ENCODE measurements at regions not wholly inside any gene's neighbourhood (a gene's known extent, or its start where the extent isn't known, plus 50 kb on each side); places are given as distances from the start of the nearest gene placed in this dataset.
A peak's percentile ranks its signal among the peaks of the same experiment; 100 is the strongest.

DNA sequence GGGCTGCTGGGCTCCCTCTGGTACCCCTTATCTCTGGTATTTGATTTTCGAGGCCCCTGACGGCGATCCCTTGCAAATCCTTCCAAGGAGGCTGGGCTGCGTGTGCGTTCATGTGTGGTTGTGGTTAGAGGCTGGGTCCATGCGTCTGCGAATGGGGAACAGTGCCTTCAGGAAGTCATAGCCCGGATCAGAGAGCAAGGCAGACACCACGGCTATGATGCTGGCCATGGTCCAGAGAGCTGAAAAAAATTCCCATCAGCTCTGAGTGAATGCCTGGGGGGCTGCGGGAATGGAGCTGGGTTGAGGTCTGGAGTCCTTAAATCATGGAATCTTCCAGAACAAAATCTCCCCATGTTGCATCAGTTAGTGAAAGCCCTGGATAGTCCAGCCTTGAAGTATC lies 145.5 kb downstream of the ACKR3 start:
- no peak overlapping the region for H3K27ac ChIP-seq (ENCODE audit: low read length)
- H3K4me2 ChIP-seq (ENCODE audit: low read length): no peak overlapping the region
- no peak for TF ChIP-seq RAD21 (conservative IDR thresholded peaks at IDR 0.05)
- TF ChIP-seq, protein P1, sequence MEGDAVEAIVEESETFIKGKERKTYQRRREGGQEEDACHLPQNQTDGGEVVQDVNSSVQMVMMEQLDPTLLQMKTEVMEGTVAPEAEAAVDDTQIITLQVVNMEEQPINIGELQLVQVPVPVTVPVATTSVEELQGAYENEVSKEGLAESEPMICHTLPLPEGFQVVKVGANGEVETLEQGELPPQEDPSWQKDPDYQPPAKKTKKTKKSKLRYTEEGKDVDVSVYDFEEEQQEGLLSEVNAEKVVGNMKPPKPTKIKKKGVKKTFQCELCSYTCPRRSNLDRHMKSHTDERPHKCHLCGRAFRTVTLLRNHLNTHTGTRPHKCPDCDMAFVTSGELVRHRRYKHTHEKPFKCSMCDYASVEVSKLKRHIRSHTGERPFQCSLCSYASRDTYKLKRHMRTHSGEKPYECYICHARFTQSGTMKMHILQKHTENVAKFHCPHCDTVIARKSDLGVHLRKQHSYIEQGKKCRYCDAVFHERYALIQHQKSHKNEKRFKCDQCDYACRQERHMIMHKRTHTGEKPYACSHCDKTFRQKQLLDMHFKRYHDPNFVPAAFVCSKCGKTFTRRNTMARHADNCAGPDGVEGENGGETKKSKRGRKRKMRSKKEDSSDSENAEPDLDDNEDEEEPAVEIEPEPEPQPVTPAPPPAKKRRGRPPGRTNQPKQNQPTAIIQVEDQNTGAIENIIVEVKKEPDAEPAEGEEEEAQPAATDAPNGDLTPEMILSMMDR (IDR thresholded peaks at IDR 0.05; ENCODE audit: poor library complexity, severe bottlenecking): no peak
- TF ChIP-seq, protein P2, sequence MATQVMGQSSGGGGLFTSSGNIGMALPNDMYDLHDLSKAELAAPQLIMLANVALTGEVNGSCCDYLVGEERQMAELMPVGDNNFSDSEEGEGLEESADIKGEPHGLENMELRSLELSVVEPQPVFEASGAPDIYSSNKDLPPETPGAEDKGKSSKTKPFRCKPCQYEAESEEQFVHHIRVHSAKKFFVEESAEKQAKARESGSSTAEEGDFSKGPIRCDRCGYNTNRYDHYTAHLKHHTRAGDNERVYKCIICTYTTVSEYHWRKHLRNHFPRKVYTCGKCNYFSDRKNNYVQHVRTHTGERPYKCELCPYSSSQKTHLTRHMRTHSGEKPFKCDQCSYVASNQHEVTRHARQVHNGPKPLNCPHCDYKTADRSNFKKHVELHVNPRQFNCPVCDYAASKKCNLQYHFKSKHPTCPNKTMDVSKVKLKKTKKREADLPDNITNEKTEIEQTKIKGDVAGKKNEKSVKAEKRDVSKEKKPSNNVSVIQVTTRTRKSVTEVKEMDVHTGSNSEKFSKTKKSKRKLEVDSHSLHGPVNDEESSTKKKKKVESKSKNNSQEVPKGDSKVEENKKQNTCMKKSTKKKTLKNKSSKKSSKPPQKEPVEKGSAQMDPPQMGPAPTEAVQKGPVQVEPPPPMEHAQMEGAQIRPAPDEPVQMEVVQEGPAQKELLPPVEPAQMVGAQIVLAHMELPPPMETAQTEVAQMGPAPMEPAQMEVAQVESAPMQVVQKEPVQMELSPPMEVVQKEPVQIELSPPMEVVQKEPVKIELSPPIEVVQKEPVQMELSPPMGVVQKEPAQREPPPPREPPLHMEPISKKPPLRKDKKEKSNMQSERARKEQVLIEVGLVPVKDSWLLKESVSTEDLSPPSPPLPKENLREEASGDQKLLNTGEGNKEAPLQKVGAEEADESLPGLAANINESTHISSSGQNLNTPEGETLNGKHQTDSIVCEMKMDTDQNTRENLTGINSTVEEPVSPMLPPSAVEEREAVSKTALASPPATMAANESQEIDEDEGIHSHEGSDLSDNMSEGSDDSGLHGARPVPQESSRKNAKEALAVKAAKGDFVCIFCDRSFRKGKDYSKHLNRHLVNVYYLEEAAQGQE (IDR thresholded peaks at IDR 0.05; ENCODE audit: borderline replicate concordance): no peak
- TF ChIP-seq SMC3 (conservative IDR thresholded peaks at IDR 0.05; ENCODE audit: poor library complexity): no peak
- TF ChIP-seq MXI1 (conservative IDR thresholded peaks at IDR 0.05; ENCODE audit: poor library complexity, severe bottlenecking): no peak
- no peak for TF ChIP-seq EZH2 (IDR thresholded peaks at IDR 0.05; ENCODE audit: borderline replicate concordance, insufficient read depth, low read length, poor library complexity, severe bottlenecking)
- TF ChIP-seq TAF1 (IDR thresholded peaks at IDR 0.05; ENCODE audit: low read depth): no peak
- no peak for TF ChIP-seq POLR2AphosphoS5 (IDR thresholded peaks at IDR 0.05)
- no peak overlapping the region for H3K9ac ChIP-seq (ENCODE audit: low read length)
- no peak overlapping the region for H3K4me3 ChIP-seq (ENCODE audit: low read length)
- no peaks in the 10 kb centered on the region for H3K79me2 ChIP-seq (replicated peaks; ENCODE audit: insufficient read depth, low read length)
- no peaks in the 10 kb centered on the region for H3K36me3 ChIP-seq (ENCODE audit: insufficient read depth, low read length)
- no peaks in the 10 kb centered on the region for H3K9me2 ChIP-seq (ENCODE audit: insufficient read depth, low read length)
- H3F3A ChIP-seq (ENCODE audit: insufficient read depth, low read length, poor library complexity, severe bottlenecking): no peaks in the 10 kb centered on the region
- H3K9me3 ChIP-seq (ENCODE audit: low read length): no peaks in the 10 kb centered on the region
- H4K20me1 ChIP-seq (ENCODE audit: insufficient read depth): no peaks in the 10 kb centered on the region
- H3K27me3 ChIP-seq (ENCODE audit: insufficient read depth, low read depth, low read length): no peaks in the 10 kb centered on the region
- no peak overlapping the region for H2AFZ ChIP-seq (ENCODE audit: low read depth, low read length)

DNA sequence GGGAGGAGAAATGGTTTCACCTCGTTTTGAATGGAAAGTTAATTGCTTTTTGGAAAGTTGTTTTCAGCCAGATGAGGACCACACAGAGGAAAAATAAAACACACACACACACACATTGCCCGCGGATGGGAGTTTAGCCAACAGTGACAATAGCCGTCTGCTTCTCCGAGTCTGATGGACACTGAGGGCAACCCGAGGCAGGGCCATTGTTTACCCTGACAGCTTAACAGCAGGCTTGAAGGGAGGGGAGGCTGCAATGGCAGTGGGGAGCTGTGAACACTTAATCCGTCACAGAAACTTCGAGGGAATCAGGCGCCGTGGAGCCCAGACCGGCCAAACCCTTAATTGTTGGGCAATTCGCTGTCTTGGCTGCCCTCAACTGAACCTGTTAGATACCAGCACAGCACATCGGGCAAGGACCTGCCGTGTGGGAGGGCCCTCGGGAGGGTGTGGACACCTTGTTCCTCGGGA lies 145.9 kb downstream of the ACKR3 start:
- Histone ChIP-seq H3F3A (ENCODE audit: insufficient read depth, low read length, poor library complexity, severe bottlenecking) (no peaks in the 10 kb centered on the region), H3K9ac (ENCODE audit: low read length) (no peak overlapping the region), H3K79me2 (replicated peaks; ENCODE audit: insufficient read depth, low read length) (no peaks in the 10 kb centered on the region), H3K9me3 (ENCODE audit: low read length) (no peaks in the 10 kb centered on the region), H4K20me1 (ENCODE audit: insufficient read depth) (no peaks in the 10 kb centered on the region), H3K4me3 (ENCODE audit: low read length) (no peak overlapping the region), H3K4me2 (ENCODE audit: low read length) (no peak overlapping the region), H3K27ac (ENCODE audit: low read length) (no peak overlapping the region), H3K27me3 (ENCODE audit: insufficient read depth, low read depth, low read length) (no peaks in the 10 kb centered on the region), H2AFZ (ENCODE audit: low read depth, low read length) (no peak overlapping the region), H3K36me3 (ENCODE audit: insufficient read depth, low read length) (no peaks in the 10 kb centered on the region), H3K9me2 (ENCODE audit: insufficient read depth, low read length) (no peaks in the 10 kb centered on the region)
- TF ChIP-seq EP300 (conservative IDR thresholded peaks at IDR 0.05; ENCODE audit: poor library complexity, severe bottlenecking) (peak; percentile 22), POLR2AphosphoS5 (IDR thresholded peaks at IDR 0.05) (peak; percentile 48)
- TF ChIP-seq, protein P1 (IDR thresholded peaks at IDR 0.05; ENCODE audit: poor library complexity, severe bottlenecking): no peak

Data from neural cell (in vitro differentiated cells).